ENCODE measurements at regions not wholly inside any gene's neighbourhood (a gene's known extent, or its start where the extent isn't known, plus 50 kb on each side); places are given as distances from the start of the nearest gene placed in this dataset.

- no peaks in the 10 kb centered on the region for H4K20me1 ChIP-seq (ENCODE audit: low read depth, low read length)
- TF ChIP-seq CTCF (IDR thresholded peaks at IDR 0.05; ENCODE audit: insufficient read depth, low read length, poor library complexity, severe bottlenecking) = no peak
- TF ChIP-seq EZH2phosphoT487 (conservative IDR thresholded peaks at IDR 0.05; ENCODE audit: low read length) = no peak
- no peaks in the 10 kb centered on the region for H3K9me2 ChIP-seq (replicated peaks; ENCODE audit: insufficient read depth, low read length)
- H3K9ac ChIP-seq (ENCODE audit: low read length) = no peak overlapping the region
- H2AFZ ChIP-seq (ENCODE audit: low read depth, low read length, severe bottlenecking) = no peak overlapping the region
- no peak overlapping the region for H3K27ac ChIP-seq (ENCODE audit: low read depth, low read length)
- H3K4me3 ChIP-seq (ENCODE audit: insufficient read depth, low read length, poor library complexity, severe bottlenecking) = no peak overlapping the region
- no peak overlapping the region for H3K4me2 ChIP-seq (ENCODE audit: low read depth, low read length, poor library complexity, severe bottlenecking)
- no peaks in the 10 kb centered on the region for H3K27me3 ChIP-seq (ENCODE audit: low read length)
- H3F3A ChIP-seq (ENCODE audit: insufficient read depth) = no peaks in the 10 kb centered on the region
- no peaks in the 10 kb centered on the region for H3K36me3 ChIP-seq (ENCODE audit: low read length)
- no peaks in the 10 kb centered on the region for H3K9me3 ChIP-seq (ENCODE audit: insufficient read depth, low read length)
- no peaks in the 10 kb centered on the region for H3K79me2 ChIP-seq (ENCODE audit: insufficient read depth, low read length)
Observed at GRCh38 chr4:137129845-137130244, 402.4 kb downstream of the PCDH18 start.

- Histone ChIP-seq H4K20me1 (ENCODE audit: low read depth, low read length) (no peaks in the 10 kb centered on the region), H3K9me3 (ENCODE audit: insufficient read depth, low read length) (no peaks in the 10 kb centered on the region), H3K27me3 (ENCODE audit: low read length) (no peaks in the 10 kb centered on the region), H3K9ac (ENCODE audit: low read length) (no peak overlapping the region), H3K27ac (ENCODE audit: low read depth, low read length) (no peak overlapping the region), H3K36me3 (ENCODE audit: low read length) (no peaks in the 10 kb centered on the region), H3K4me3 (ENCODE audit: insufficient read depth, low read length, poor library complexity, severe bottlenecking) (no peak overlapping the region), H3F3A (ENCODE audit: insufficient read depth) (no peaks in the 10 kb centered on the region), H3K4me2 (ENCODE audit: low read depth, low read length, poor library complexity, severe bottlenecking) (no peak overlapping the region), H2AFZ (ENCODE audit: low read depth, low read length, severe bottlenecking) (no peak overlapping the region), H3K9me2 (replicated peaks; ENCODE audit: insufficient read depth, low read length) (no peaks in the 10 kb centered on the region), H3K79me2 (ENCODE audit: insufficient read depth, low read length) (no peaks in the 10 kb centered on the region)
- TF ChIP-seq CTCF (IDR thresholded peaks at IDR 0.05; ENCODE audit: insufficient read depth, low read length, poor library complexity, severe bottlenecking) (no peak), EZH2phosphoT487 (conservative IDR thresholded peaks at IDR 0.05; ENCODE audit: low read length) (no peak)
Observed at GRCh38 chr4:137129441-137129840, 402.9 kb downstream of the PCDH18 start.

- Histone ChIP-seq H3K9ac (ENCODE audit: low read length) (no peak overlapping the region), H3F3A (ENCODE audit: insufficient read depth) (no peaks in the 10 kb centered on the region), H3K79me2 (ENCODE audit: insufficient read depth, low read length) (no peaks in the 10 kb centered on the region), H3K9me2 (replicated peaks; ENCODE audit: insufficient read depth, low read length) (no peaks in the 10 kb centered on the region), H3K4me2 (ENCODE audit: low read depth, low read length, poor library complexity, severe bottlenecking) (no peak overlapping the region), H3K4me3 (ENCODE audit: insufficient read depth, low read length, poor library complexity, severe bottlenecking) (no peak overlapping the region), H3K9me3 (ENCODE audit: insufficient read depth, low read length) (no peaks in the 10 kb centered on the region), H3K27me3 (ENCODE audit: low read length) (no peaks in the 10 kb centered on the region), H4K20me1 (ENCODE audit: low read depth, low read length) (no peaks in the 10 kb centered on the region), H3K36me3 (ENCODE audit: low read length) (no peaks in the 10 kb centered on the region), H2AFZ (ENCODE audit: low read depth, low read length, severe bottlenecking) (no peak overlapping the region), H3K27ac (ENCODE audit: low read depth, low read length) (no peak overlapping the region)
- no peak for TF ChIP-seq CTCF (IDR thresholded peaks at IDR 0.05; ENCODE audit: insufficient read depth, low read length, poor library complexity, severe bottlenecking)
- no peak for TF ChIP-seq EZH2phosphoT487 (conservative IDR thresholded peaks at IDR 0.05; ENCODE audit: low read length)
Observed at GRCh38 chr4:137125011-137125410, 407.3 kb downstream of the PCDH18 start.

Data from SU-DHL-6 (cell line).